ENCODE measurements at regions not wholly inside any gene's neighbourhood (a gene's known extent, or its start where the extent isn't known, plus 50 kb on each side); places are given as distances from the start of the nearest gene placed in this dataset.

- TF ChIP-seq TAF1 (IDR thresholded peaks at IDR 0.05; ENCODE audit: low read depth, low read length) (no peak), POLR2AphosphoS5 (IDR thresholded peaks at IDR 0.05; ENCODE audit: low read depth, low read length) (no peak), POLR2A (IDR thresholded peaks at IDR 0.05; ENCODE audit: low read depth, low read length) (no peak), POU2F2 (IDR thresholded peaks at IDR 0.05; ENCODE audit: low read depth, low read length) (no peak)
Observed at GRCh38 chr1:195064358-195064757, 1543.9 kb downstream of the KCNT2 start.
